Natural killer cell (primary cell): ENCODE measurements at regions not wholly inside any gene's neighbourhood (a gene's known extent, or its start where the extent isn't known, plus 50 kb on each side); places are given as distances from the start of the nearest gene placed in this dataset.

Experiments used
- ATAC-seq, 3 donors: fragments of 150-1000 bp in 2 of 3; fragments of 200-7000 bp in 1 of 3; cut with Tn5 transposase; 1 replicate in 1 of 3; 2 replicates in 2 of 3; pipeline ENCODE4 v1.10.0; 2021; ENCODE audit warnings: mild to moderate bottlenecking in 2 of 3, moderate library complexity in 2 of 3
- DNase-seq, 2 donors: peaks; one replicate each; pipeline versions ENCODE4 v3.0.0 to v3.0.0-alpha.2; 2013 to 2021; ENCODE audit warnings: mixed read lengths in 1 of 2
- H3K27ac ChIP-seq: one replicate; pipeline ENCODE4 v1.5.1; 2013; ENCODE audit warnings: mild to moderate bottlenecking, low read length
- H3K27me3 ChIP-seq: one replicate; pipeline ENCODE4 v1.6.1; 2013; ENCODE audit warnings: low read length; ENCODE audit not compliant: control insufficient read depth, insufficient read depth
- H3K36me3 ChIP-seq: one replicate; pipeline ENCODE4 v1.6.1; 2013; ENCODE audit warnings: low read length; ENCODE audit not compliant: control insufficient read depth, insufficient read depth
- H3K4me1 ChIP-seq: one replicate; pipeline ENCODE4 v1.6.1; 2013; ENCODE audit warnings: low read length; ENCODE audit not compliant: control insufficient read depth, insufficient read depth
- H3K4me3 ChIP-seq: one replicate; pipeline ENCODE4 v1.5.1; 2013; ENCODE audit warnings: low read length
- H3K9me3 ChIP-seq: one replicate; pipeline ENCODE4 v1.6.1; 2013; ENCODE audit warnings: low read length; ENCODE audit not compliant: control insufficient read depth, insufficient read depth
- H3K27ac Mint-ChIP-seq, 2 donors: one replicate each; pipeline ENCODE4 v1.8.0; 2022; ENCODE audit warnings: mild to moderate bottlenecking in 2 of 2, mixed read lengths in 2 of 2, moderate library complexity in 1 of 2
- H3K27me3 Mint-ChIP-seq, 2 donors: one replicate each; pipeline ENCODE4 v1.8.0; 2022; ENCODE audit warnings: low read depth in 2 of 2, mixed read lengths in 2 of 2
- H3K36me3 Mint-ChIP-seq: one replicate; pipeline ENCODE4 v1.8.0; 2022; ENCODE audit warnings: mixed read lengths
- H3K4me1 Mint-ChIP-seq, 2 donors: one replicate each; pipeline ENCODE4 v1.8.0; 2022; ENCODE audit warnings: mixed read lengths in 2 of 2
- H3K4me3 Mint-ChIP-seq: one replicate; pipeline ENCODE4 v1.8.0; 2022; ENCODE audit warnings: mild to moderate bottlenecking, moderate library complexity, mixed read lengths
- H3K9me3 Mint-ChIP-seq, 2 donors: one replicate each; pipeline ENCODE4 v1.8.0; 2022; ENCODE audit warnings: mixed read lengths in 2 of 2
- WGBS: methylation state at CpG from one replicate; pipeline ENCODE4 v1.1.7; 2013; ENCODE audit warnings: missing lambda C conversion rate; ENCODE audit not compliant: insufficient coverage; 5-methylcytosine and 5-hydroxymethylcytosine counted together
- intact Hi-C: fragments of 100-400 bp; cut with micrococcal nuclease; formaldehyde crosslinking; loops from one replicate; pipeline ENCODE4 v1.14.2; 2022
- TF ChIP-seq, protein P1 (sequence below): fragments of 200-600 bp; IDR thresholded peaks from one replicate; pipeline ENCODE4 v1.8.0; 2022; ENCODE audit warnings: antibody characterized with exemption

GRCh38 chrX:121781991-121782390 lies 734.6 kb downstream of the GLUD2 start:
- Mint-ChIP-seq H3K27me3 (no peaks in the 10 kb centered on the region), H3K36me3 (no peaks in the 10 kb centered on the region), H3K9me3 (peaks cover 2 to 6% of the 10 kb centered on the region in 2 donors), H3K4me1 (no peaks in the 10 kb centered on the region), H3K4me3 (no peak overlapping the region), H3K27ac (no peak overlapping the region)
- Histone ChIP-seq H3K4me3 (no peak overlapping the region), H3K27ac (no peak overlapping the region), H3K36me3 (no peaks in the 10 kb centered on the region), H3K27me3 (no peaks in the 10 kb centered on the region), H3K9me3 (no peaks in the 10 kb centered on the region), H3K4me1 (no peaks in the 10 kb centered on the region)
- DNase-seq = no peak
- TF ChIP-seq, protein P1, sequence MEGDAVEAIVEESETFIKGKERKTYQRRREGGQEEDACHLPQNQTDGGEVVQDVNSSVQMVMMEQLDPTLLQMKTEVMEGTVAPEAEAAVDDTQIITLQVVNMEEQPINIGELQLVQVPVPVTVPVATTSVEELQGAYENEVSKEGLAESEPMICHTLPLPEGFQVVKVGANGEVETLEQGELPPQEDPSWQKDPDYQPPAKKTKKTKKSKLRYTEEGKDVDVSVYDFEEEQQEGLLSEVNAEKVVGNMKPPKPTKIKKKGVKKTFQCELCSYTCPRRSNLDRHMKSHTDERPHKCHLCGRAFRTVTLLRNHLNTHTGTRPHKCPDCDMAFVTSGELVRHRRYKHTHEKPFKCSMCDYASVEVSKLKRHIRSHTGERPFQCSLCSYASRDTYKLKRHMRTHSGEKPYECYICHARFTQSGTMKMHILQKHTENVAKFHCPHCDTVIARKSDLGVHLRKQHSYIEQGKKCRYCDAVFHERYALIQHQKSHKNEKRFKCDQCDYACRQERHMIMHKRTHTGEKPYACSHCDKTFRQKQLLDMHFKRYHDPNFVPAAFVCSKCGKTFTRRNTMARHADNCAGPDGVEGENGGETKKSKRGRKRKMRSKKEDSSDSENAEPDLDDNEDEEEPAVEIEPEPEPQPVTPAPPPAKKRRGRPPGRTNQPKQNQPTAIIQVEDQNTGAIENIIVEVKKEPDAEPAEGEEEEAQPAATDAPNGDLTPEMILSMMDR = no peak
- intact Hi-C loops = no loop called here
- ATAC-seq = no peak

DNA sequence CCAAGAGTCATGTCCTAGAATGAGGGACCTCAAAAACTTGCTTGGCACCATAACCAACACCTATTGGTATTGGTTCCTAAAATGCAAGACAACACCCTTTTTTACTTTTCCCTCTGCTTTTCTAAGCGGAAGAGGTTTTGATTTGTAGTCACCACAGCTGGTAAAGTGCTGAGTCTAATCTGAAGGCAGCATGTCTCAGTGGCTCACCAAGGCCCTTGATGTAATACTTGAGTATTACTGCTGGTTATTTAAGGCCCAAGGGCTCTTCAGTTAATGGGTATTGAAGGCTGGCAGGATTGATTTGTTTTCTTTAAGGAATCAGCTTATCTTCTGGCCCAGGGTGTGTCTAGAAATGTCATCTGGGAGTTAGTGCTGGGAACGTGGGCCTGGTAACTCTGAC lies 735.1 kb downstream of the GLUD2 start:
- peaks cover 2 to 6% of the 10 kb centered on the region in 2 donors for H3K9me3 Mint-ChIP-seq
- WGBS = 90% methylated on average over 1 of the region's 2 CpGs
- no peaks in the 10 kb centered on the region for H3K36me3 ChIP-seq
- no peaks in the 10 kb centered on the region for H3K36me3 Mint-ChIP-seq
- no peak for ATAC-seq
- DNase-seq = no peak
- H3K27me3 ChIP-seq = no peaks in the 10 kb centered on the region
- no peaks in the 10 kb centered on the region for H3K4me1 ChIP-seq
- no peak overlapping the region for H3K4me3 ChIP-seq
- H3K4me3 Mint-ChIP-seq = no peak overlapping the region
- no peak overlapping the region for H3K27ac ChIP-seq
- TF ChIP-seq, protein P1 = no peak
- intact Hi-C loops = no loop called here
- H3K9me3 ChIP-seq = no peaks in the 10 kb centered on the region
- no peak overlapping the region for H3K27ac Mint-ChIP-seq
- no peaks in the 10 kb centered on the region for H3K4me1 Mint-ChIP-seq
- no peaks in the 10 kb centered on the region for H3K27me3 Mint-ChIP-seq

DNA sequence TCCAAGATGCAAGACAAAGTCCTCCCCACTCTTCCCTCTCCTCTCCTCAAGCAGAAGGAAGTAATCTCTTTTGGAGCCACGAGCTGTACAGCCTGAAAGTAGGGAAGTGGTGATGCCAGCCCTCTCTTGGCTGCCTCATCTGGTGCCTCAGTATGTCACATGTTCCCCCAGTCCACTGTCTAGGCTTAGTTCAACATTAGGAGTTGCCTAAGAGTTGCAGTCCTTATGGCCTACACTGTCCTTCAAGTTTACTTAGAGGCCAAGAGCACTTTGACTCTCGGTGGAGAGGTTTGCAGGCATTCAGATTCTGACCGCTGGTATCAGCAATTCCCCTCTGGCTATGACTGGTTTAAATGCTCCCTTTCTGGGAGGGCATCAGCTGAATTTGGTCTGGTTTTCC lies 735.6 kb downstream of the GLUD2 start:
- Histone ChIP-seq H3K36me3 (no peaks in the 10 kb centered on the region), H3K9me3 (no peaks in the 10 kb centered on the region), H3K4me1 (no peaks in the 10 kb centered on the region), H3K27ac (no peak overlapping the region), H3K27me3 (no peaks in the 10 kb centered on the region), H3K4me3 (no peak overlapping the region)
- no peaks in the 10 kb centered on the region for H3K27me3 Mint-ChIP-seq
- WGBS = 63% methylated on average over 3 of the region's 3 CpGs
- DNase-seq = no peak
- no peak overlapping the region for H3K4me3 Mint-ChIP-seq
- H3K4me1 Mint-ChIP-seq = no peaks in the 10 kb centered on the region
- H3K27ac Mint-ChIP-seq = no peak overlapping the region
- no peaks in the 10 kb centered on the region for H3K36me3 Mint-ChIP-seq
- H3K9me3 Mint-ChIP-seq = peaks cover 2 to 6% of the 10 kb centered on the region in 2 donors
- no peak for ATAC-seq
- intact Hi-C loops = no loop called here
- TF ChIP-seq, protein P1 = no peak

GRCh38 chrX:121802881-121803412 lies 755.5 kb downstream of the GLUD2 start:
- H3K9me3 ChIP-seq = no peaks in the 10 kb centered on the region
- H3K4me3 ChIP-seq = no peak overlapping the region
- Mint-ChIP-seq H3K4me3 (no peak overlapping the region), H3K9me3 (peaks cover 2 to 14% of the 10 kb centered on the region in 2 donors), H3K27me3 (no peaks in the 10 kb centered on the region), H3K27ac (no peak overlapping the region), H3K36me3 (no peaks in the 10 kb centered on the region), H3K4me1 (no peaks in the 10 kb centered on the region)
- 71% methylated on average over 7 of the region's 7 CpGs for WGBS
- DNase-seq (no peak), ATAC-seq (no peak)
- no peaks in the 10 kb centered on the region for H3K36me3 ChIP-seq
- H3K27ac ChIP-seq = no peak overlapping the region
- intact Hi-C loops = no loop called here
- no peaks in the 10 kb centered on the region for H3K4me1 ChIP-seq
- TF ChIP-seq, protein P1 = no peak
- no peaks in the 10 kb centered on the region for H3K27me3 ChIP-seq
